ENCODE measurements at regions not wholly inside any gene's neighbourhood (a gene's known extent, or its start where the extent isn't known, plus 50 kb on each side); places are given as distances from the start of the nearest gene placed in this dataset.

- no peak overlapping the region for H3K27ac ChIP-seq
- no peak for TF ChIP-seq EP300 (IDR thresholded peaks at IDR 0.05)
- TF ChIP-seq POLR2A (IDR thresholded peaks at IDR 0.05): no peak
- TF ChIP-seq, protein P1, sequence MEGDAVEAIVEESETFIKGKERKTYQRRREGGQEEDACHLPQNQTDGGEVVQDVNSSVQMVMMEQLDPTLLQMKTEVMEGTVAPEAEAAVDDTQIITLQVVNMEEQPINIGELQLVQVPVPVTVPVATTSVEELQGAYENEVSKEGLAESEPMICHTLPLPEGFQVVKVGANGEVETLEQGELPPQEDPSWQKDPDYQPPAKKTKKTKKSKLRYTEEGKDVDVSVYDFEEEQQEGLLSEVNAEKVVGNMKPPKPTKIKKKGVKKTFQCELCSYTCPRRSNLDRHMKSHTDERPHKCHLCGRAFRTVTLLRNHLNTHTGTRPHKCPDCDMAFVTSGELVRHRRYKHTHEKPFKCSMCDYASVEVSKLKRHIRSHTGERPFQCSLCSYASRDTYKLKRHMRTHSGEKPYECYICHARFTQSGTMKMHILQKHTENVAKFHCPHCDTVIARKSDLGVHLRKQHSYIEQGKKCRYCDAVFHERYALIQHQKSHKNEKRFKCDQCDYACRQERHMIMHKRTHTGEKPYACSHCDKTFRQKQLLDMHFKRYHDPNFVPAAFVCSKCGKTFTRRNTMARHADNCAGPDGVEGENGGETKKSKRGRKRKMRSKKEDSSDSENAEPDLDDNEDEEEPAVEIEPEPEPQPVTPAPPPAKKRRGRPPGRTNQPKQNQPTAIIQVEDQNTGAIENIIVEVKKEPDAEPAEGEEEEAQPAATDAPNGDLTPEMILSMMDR (IDR thresholded peaks at IDR 0.05): no peak
- TF ChIP-seq POLR2AphosphoS5 (IDR thresholded peaks at IDR 0.05): no peak
- H3K4me3 ChIP-seq: no peak overlapping the region
- H3K4me1 ChIP-seq: no peaks in the 10 kb centered on the region
- 84 to 86% methylated on average over 8 of the region's 8 CpGs for WGBS, 2 donors (ENCODE audit: low coverage in 1 of 2)
- no peaks in the 10 kb centered on the region for H3K9me3 ChIP-seq
- H3K36me3 ChIP-seq: no peaks in the 10 kb centered on the region
- ATAC-seq: no peak
- no peaks in the 10 kb centered on the region for H3K27me3 ChIP-seq
Observed at GRCh38 chr4:176507845-176508533, 188.2 kb downstream of the SPCS3 start.

DNA sequence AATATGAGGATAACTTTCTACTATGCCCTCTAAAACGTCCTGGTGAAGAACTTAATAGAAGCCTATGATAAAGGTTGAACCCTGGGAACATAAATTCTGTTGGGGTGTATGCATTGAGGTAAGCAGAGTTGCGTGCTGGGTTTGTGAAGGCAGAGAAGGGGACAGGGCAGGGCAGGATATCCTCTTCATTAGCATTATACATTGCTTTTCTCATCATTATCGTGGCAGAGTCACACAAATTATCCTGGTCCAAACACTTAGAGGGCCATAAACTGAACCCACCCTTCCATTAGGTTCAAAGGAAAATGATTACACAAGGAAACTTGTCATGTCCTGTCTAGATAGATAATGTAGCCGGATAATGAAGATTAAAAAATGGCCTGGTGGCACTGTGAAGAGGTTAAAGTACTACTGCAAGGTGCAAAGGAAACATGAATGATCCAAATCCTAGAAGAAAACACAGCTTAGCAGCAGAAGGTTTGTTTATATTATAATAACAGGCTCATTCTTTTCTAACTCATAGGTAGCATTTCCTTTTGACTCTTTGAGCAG lies 189.1 kb downstream of the SPCS3 start:
- no peak overlapping the region for H3K27ac ChIP-seq
- no peaks in the 10 kb centered on the region for H3K36me3 ChIP-seq
- peak; percentile 25 for ATAC-seq
- H3K4me3 ChIP-seq: no peak overlapping the region
- no peaks in the 10 kb centered on the region for H3K4me1 ChIP-seq
- WGBS, 2 donors (ENCODE audit: low coverage in 1 of 2): 56 to 67% methylated on average over 3 to 4 of the region's 4 CpGs
- no peak for TF ChIP-seq POLR2AphosphoS5 (IDR thresholded peaks at IDR 0.05)
- no peak for TF ChIP-seq POLR2A (IDR thresholded peaks at IDR 0.05)
- TF ChIP-seq, protein P1 (IDR thresholded peaks at IDR 0.05): no peak
- TF ChIP-seq EP300 (IDR thresholded peaks at IDR 0.05): no peak
- no peaks in the 10 kb centered on the region for H3K27me3 ChIP-seq
- H3K9me3 ChIP-seq: no peaks in the 10 kb centered on the region

- no peak for TF ChIP-seq POLR2AphosphoS5 (IDR thresholded peaks at IDR 0.05)
- no peak for TF ChIP-seq EP300 (IDR thresholded peaks at IDR 0.05)
- no peak for TF ChIP-seq POLR2A (IDR thresholded peaks at IDR 0.05)
- TF ChIP-seq, protein P1 (IDR thresholded peaks at IDR 0.05): no peak
- Histone ChIP-seq H3K9me3 (no peaks in the 10 kb centered on the region), H3K4me3 (no peak overlapping the region), H3K27ac (no peak overlapping the region), H3K27me3 (no peaks in the 10 kb centered on the region), H3K4me1 (no peaks in the 10 kb centered on the region), H3K36me3 (no peaks in the 10 kb centered on the region)
- WGBS, 2 donors (ENCODE audit: low coverage in 1 of 2): 52 to 100% methylated on average over 2 of the region's 2 CpGs
- no peak for ATAC-seq
Observed at GRCh38 chr4:176525576-176525975, 205.8 kb downstream of the SPCS3 start.

DNA sequence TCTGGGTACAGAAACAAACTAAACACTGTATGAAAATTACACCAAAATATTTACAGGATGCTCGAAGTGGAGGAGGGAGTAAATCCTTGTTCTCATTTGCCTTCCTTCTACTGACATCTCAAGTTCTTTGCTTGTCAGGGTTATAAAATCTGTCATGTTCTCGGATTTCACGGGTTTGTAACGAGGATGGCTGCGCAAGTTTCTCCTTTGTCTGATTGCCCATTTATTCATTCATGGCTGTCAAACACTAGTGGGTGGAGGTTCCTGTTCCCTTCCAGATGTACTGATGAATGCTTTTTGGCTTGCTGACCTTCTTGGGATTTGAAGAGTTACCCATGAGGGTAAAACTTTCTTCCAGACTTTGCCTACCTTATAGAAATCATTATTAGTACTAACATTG lies 206.9 kb downstream of the SPCS3 start:
- no peak for ATAC-seq
- H3K4me3 ChIP-seq: no peak overlapping the region
- H3K9me3 ChIP-seq: no peaks in the 10 kb centered on the region
- 43 to 55% methylated on average over 5 of the region's 5 CpGs for WGBS, 2 donors (ENCODE audit: low coverage in 1 of 2)
- H3K27ac ChIP-seq: no peak overlapping the region
- no peaks in the 10 kb centered on the region for H3K4me1 ChIP-seq
- H3K36me3 ChIP-seq: no peaks in the 10 kb centered on the region
- no peaks in the 10 kb centered on the region for H3K27me3 ChIP-seq
- no peak for TF ChIP-seq POLR2AphosphoS5 (IDR thresholded peaks at IDR 0.05)
- no peak for TF ChIP-seq POLR2A (IDR thresholded peaks at IDR 0.05)

DNA sequence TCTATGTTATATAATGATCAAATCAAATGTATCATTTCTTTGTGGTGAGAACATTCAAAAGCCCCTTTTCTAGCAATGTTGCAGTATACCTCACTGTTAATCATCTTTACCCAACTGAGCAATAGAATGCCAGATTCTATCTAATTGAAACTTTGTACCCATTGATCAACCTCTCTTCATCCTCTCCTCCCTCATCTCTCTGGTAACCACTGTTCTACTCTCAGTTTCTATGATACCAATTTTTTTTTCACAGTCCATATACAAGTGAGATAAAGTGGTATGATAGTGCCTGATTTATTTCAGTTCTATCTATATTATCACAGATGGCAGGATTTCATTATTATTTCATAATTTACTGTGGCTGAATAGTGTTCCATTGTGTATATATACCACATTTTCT lies 209.8 kb downstream of the SPCS3 start:
- Histone ChIP-seq H3K9me3 (no peaks in the 10 kb centered on the region), H3K27me3 (no peaks in the 10 kb centered on the region), H3K36me3 (no peaks in the 10 kb centered on the region), H3K4me1 (no peaks in the 10 kb centered on the region), H3K27ac (no peak overlapping the region), H3K4me3 (no peak overlapping the region)
- ATAC-seq: no peak
- TF ChIP-seq, protein P1 (IDR thresholded peaks at IDR 0.05): no peak
- TF ChIP-seq POLR2A (IDR thresholded peaks at IDR 0.05) (no peak), EP300 (IDR thresholded peaks at IDR 0.05) (no peak), POLR2AphosphoS5 (IDR thresholded peaks at IDR 0.05) (no peak)
